ENCODE measurements at regions not wholly inside any gene's neighbourhood (a gene's known extent, or its start where the extent isn't known, plus 50 kb on each side); places are given as distances from the start of the nearest gene placed in this dataset.
"Not testable (repeated sequence)": the region's sequence is repeated elsewhere in the genome, so short reads cannot be mapped to it uniquely, and the experiment has no call there.

- DNase-seq (ENCODE audit: low spot score): no peak
These were observed 371.7 kb upstream of the DEPDC1 start for GRCh38 chr1:68868606-68869005.

DNA sequence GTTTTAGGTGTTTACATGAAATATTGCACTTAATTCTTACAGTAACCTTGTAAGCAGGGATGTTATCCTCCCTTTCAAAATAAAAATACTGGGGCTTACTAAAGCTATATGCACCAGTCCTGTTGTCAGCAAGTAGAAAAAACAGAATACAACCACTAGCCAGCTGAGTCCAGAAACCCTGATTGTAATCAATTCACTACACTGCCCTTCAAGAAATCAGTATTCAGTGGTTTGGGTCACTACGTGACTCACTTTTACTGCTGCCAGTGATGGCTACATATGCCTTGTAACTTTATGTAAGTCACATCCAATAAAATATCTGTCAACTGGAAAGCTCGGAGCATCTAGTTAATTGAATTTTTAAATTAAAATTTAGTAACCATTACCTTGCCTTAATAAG, 376.3 kb upstream of the DEPDC1 start:
- DNase-seq (ENCODE audit: low spot score): no peak

GRCh38 chr1:68881330-68882194, 384.7 kb upstream of the DEPDC1 start:
- not testable (repeated sequence) for DNase-seq (ENCODE audit: low spot score)

GRCh38 chr1:68889471-68889870, 392.6 kb upstream of the DEPDC1 start:
- DNase-seq (ENCODE audit: low spot score): no peak

- DNase-seq (ENCODE audit: low spot score): no peak
These were observed 393.9 kb upstream of the DEPDC1 start for GRCh38 chr1:68890736-68891135.

- no peak for DNase-seq (ENCODE audit: low spot score)
These were observed 407.6 kb upstream of the DEPDC1 start for GRCh38 chr1:68904477-68904876.

GRCh38 chr1:68906431-68906830, 409.5 kb upstream of the DEPDC1 start:
- no peak for DNase-seq (ENCODE audit: low spot score)

GRCh38 chr1:68907491-68907890, 410.6 kb upstream of the DEPDC1 start:
- no peak for DNase-seq (ENCODE audit: low spot score)

- DNase-seq (ENCODE audit: low spot score): no peak
These were observed 411.4 kb upstream of the DEPDC1 start for GRCh38 chr1:68908316-68908715.

- no peak for DNase-seq (ENCODE audit: low spot score)
These were observed 419.5 kb upstream of the DEPDC1 start for GRCh38 chr1:68916221-68916902.

- no peak for DNase-seq (ENCODE audit: low spot score)
These were observed 420.6 kb upstream of the DEPDC1 start for GRCh38 chr1:68917456-68917855.

- DNase-seq (ENCODE audit: low spot score): no peak
These were observed 421.7 kb upstream of the DEPDC1 start for GRCh38 chr1:68918563-68918962.

DNA sequence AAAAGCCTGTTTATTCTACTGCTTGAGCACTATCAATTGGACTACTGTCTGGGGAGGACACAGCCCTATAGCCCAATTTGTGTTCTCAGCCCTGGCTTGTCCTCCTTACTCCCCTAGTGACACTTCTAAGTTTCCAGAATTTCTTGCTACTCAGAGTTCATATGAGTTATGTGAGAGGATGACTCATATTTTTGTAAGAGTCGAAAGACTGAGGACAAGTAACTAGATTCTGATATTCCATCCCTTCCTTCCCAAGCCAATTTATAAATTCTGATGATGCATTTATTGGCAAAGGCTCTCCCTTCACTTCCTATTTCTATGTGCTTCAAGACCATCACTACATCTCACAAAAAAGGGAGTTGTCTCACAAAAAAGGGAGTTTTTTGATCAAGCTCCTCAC, 422.2 kb upstream of the DEPDC1 start:
- DNase-seq (ENCODE audit: low spot score): no peak

DNA sequence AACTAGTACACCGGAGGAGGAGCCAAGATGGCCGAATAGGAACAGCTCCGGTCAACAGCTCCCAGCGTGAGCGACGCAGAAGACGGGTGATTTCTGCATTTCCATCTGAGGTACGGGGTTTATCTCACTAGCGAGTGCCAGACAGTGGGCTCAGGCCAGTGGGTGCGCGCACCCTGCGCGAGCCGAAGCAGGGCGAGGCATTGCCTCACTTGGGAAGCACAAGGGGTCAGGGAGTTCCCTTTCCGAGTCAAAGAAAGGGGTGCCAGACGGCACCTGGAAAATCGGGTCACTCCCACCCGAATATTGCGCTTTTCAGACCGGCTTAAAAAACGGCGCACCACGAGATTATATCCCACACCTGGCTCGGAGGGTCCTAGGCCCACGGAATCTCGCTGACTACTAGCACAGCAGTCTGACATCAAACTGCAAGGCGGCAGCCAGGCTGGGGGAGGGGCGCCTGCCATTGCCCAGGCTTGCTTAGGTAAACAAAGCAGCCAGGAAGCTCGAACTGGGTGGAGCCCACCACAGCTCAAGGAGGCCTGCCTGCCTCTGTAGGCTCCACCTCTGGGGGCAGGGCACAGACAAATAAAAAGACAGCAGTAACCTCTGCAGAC, 426.7 kb upstream of the DEPDC1 start:
- not testable (repeated sequence) for DNase-seq (ENCODE audit: low spot score)

GRCh38 chr1:68930101-68930500, 433.2 kb upstream of the DEPDC1 start:
- DNase-seq (ENCODE audit: low spot score): no peak

- DNase-seq (ENCODE audit: low spot score): no peak
These were observed 439.6 kb upstream of the DEPDC1 start for GRCh38 chr1:68936530-68936929.

DNA sequence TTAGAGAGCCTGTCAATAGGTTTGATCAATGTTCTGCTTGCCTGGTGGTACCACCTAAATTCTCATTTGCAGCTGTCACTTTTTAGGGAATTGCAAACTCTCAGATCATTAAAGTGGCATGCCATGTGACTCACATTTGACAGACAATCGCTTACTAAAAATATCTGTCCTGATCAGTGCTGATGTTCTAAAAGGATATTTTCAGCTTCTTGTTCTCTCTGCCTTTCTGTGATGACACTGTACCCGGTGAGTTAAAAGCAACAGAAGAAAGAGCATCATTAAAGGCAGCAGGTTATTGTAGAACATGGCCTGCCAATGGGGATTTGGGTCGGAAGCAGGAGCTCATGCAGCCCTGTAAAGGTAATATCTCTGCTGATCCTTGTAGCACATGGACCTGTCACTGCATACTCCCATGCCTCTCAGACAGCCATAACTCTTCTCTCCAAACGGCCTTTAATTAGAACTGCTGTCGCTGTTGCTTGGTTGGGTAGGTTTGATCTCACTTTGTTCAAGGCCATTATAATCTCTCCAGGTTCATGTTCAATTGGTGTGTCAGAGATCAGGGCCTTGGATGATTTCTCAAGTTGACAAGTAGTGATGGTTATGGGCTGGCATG, 441.3 kb upstream of the DEPDC1 start:
- DNase-seq (ENCODE audit: low spot score): no peak

DNA sequence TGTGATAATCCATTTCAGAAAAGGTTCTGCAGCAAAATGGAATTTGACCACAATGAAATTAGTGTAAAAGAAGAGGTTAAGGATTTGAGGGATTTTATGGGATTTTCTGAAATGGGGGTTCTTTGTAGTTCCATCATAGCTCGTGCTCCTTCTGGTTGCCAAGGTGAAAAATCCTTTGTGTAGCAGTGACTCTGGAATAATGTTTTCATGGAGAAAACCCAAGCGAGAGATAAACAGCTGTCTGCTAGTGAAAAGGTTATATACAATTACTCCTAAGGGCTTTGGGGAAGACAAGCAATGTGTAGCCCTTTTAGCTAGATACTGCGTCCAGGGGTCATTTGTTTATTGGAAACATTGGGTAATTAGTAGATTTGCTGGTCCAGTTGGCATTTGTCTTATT, 453.2 kb upstream of the DEPDC1 start:
- DNase-seq (ENCODE audit: low spot score): no peak

DNA sequence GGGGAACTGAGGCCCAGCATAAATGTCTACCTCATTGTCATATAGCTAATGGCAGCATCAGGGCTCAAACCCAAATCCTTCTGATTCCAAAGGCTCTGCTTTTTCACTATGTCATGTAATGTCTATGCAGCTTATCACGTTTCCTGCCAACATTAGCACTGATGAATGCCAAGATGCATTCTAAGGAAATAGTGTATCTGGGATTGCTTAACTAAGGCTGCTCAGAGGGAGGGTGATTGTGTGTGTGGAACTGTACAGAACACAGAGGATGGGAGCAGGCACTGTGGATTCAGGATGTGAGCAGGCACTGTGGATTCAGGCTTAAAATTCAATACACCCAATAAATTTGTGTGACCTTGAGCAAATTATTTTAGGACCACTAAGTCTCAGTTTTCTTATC, 456.4 kb upstream of the DEPDC1 start:
- no peak for DNase-seq (ENCODE audit: low spot score)

DNA sequence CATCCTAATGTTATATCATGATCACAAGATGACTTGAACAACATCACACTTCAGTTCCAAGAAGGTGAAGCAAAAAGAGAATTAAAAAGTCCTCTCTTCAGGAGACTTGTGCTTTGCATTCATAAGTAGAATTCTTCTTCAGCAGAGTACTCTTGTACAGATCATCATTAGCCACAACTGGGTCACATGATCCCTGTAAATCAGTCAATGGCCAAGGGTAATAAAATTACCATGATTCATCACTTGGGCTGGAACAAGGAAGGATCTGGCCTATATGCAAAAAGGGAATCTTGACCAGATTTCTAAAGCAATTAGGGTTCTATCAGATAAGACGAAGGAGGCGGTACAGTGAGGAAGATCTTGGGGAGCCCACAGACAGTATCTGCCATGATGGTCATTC, 458.0 kb upstream of the DEPDC1 start:
- no peak for DNase-seq (ENCODE audit: low spot score)

DNA sequence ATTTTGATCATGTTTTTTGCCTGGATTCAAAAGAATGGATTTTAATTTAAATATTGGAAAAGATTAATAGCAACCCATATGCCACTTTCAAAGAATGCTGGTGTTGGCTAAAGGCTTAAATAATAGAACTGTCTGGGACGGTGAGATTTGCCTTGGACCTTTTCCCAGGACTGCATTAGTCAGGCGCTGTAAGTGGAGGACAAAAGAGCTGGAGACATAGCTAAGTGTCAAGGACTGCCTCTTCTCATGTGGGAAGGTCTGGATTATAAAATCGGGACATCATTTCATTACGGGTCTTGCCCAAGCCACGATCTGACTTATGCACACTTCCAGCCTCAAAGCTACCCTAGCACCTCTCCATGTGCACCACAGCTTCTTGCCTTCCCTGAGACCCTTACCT, 458.5 kb upstream of the DEPDC1 start:
- no peak for DNase-seq (ENCODE audit: low spot score)

DNA sequence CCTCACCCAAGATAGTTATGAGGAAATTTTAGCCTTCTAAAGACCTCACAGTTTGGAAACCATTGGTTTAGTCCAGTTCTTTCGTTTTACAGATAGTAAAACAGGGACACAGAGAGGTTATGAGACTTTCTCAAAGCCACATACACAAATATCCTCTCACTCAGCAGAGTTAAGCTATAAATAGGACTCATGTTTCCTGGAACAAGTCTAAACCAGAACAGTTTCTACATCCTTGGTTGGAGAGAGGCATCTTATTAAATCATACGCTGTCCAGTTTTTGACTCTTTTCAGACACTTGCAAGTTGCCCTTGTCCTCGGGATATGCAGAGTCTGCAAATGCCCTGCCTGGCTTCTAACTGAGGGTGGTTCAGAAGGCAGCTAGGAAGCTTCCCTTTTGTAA, 462.1 kb upstream of the DEPDC1 start:
- DNase-seq (ENCODE audit: low spot score): no peak
